Muscle of leg (tissue), 3 donors: ENCODE measurements at regions not wholly inside any gene's neighbourhood (a gene's known extent, or its start where the extent isn't known, plus 50 kb on each side); places are given as distances from the start of the nearest gene placed in this dataset.

ENCODE experiments used
- DNase-seq: peaks from one replicate; pipeline ENCODE4 v3.0.0; 2013
- H3K27ac ChIP-seq: one replicate; pipeline ENCODE4 v1.5.1; 2013; ENCODE audit warnings: mild to moderate bottlenecking, low read length, control low read depth
- H3K27me3 ChIP-seq: one replicate; pipeline ENCODE4 v1.6.1; 2013; ENCODE audit warnings: low read length; ENCODE audit not compliant: control insufficient read depth, insufficient read depth
- H3K36me3 ChIP-seq: one replicate; pipeline ENCODE4 v1.6.1; 2013; ENCODE audit warnings: low read length; ENCODE audit not compliant: control insufficient read depth, insufficient read depth
- H3K4me1 ChIP-seq: one replicate; pipeline ENCODE4 v1.6.1; 2013; ENCODE audit warnings: low read length; ENCODE audit not compliant: control insufficient read depth, insufficient read depth
- H3K4me3 ChIP-seq: one replicate; pipeline ENCODE4 v1.5.1; 2013; ENCODE audit warnings: low read length, control low read depth
- H3K9me3 ChIP-seq: replicated peaks from 2 replicates; pipeline ENCODE4 v1.6.1; 2013; ENCODE audit warnings: low read depth, low read length; ENCODE audit not compliant: control insufficient read depth
- WGBS: methylation state at CpG from one replicate; pipeline ENCODE4 v1.1.5; 2013; ENCODE audit warnings: missing lambda C conversion rate; ENCODE audit not compliant: insufficient coverage; 5-methylcytosine and 5-hydroxymethylcytosine counted together

DNA sequence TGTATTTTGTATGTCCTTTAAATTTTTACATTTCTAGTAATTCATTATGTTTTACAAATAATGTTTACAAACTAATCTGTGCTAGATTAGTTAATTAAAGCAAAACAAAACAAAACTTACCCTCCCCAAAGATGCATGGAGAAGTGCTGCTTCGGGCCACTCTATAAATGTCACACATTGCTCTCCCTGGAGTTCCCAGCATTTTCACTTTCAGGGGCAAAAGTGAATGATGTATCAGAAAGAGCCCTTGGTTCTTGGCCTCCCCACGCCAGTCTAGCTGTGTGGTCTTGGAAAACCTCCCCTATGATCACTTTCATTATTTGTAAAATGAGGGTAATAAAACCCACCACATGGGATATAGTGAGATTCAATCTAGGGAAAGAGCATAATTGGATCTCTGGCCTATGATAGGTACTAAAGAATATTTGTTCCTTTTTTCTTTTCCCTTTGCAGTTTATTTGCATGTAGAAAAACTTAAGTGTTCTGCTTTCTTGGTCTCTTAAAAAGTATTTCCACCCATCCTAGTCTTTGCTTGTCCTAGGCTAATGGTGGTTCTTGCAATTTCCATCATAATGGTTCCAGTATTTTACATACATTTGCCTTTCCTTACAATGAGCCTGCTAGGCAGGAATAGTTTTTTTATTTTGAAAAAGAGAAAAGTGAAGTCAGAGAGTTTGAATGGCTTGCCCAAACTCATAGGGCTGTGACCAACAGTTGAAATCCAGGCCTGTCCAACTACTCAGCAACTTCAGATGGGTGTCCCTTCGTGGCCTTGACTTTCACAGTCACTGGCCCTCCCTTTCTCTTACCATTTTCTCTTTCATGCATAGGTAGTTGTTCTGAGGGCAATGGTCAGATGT, 184.5 kb upstream of the KLF4 start:
- H3K36me3 ChIP-seq = no peaks in the 10 kb centered on the region
- no peaks in the 10 kb centered on the region for H3K9me3 ChIP-seq
- H3K4me3 ChIP-seq = no peak overlapping the region
- H3K27me3 ChIP-seq = peaks cover 2% of the 10 kb centered on the region
- H3K27ac ChIP-seq = no peak overlapping the region
- no CpG with 5 or more reads among the region's 3 CpGs for WGBS
- H3K4me1 ChIP-seq = peaks cover 3% of the 10 kb centered on the region
- DNase-seq = no peak

- Histone ChIP-seq H3K4me3 (no peak overlapping the region), H3K4me1 (peaks cover 12% of the 10 kb centered on the region), H3K36me3 (no peaks in the 10 kb centered on the region), H3K27me3 (peaks cover 2% of the 10 kb centered on the region), H3K27ac (no peak overlapping the region), H3K9me3 (no peaks in the 10 kb centered on the region)
- no peak for DNase-seq
- no CpG with 5 or more reads among the region's 1 CpG for WGBS
These were observed 182.0 kb upstream of the KLF4 start for GRCh38 chr9:107671588-107671987.

DNA sequence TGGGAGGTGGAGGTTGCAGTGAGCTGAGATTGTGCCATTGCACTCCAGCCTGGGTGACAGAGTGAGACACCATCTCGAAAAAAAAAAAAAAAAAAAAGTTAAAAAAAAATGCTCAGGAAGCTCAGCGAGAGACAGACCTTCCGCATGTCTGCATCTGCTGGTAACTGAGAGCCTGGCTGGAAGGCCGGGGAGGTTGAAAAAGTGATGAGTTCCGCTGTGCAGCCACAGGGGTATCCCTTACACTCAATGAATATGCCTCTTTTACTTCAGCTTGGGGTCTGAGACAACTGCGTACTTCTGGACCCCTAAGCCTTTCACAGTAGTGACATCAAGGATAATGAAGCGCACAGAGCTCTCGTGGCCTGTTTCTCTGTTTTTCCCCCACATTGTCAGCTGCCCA, 179.9 kb upstream of the KLF4 start:
- no peaks in the 10 kb centered on the region for H3K9me3 ChIP-seq
- H3K4me3 ChIP-seq = no peak overlapping the region
- no peak overlapping the region for H3K27ac ChIP-seq
- 82% methylated on average over 7 of the region's 8 CpGs for WGBS
- H3K36me3 ChIP-seq = no peaks in the 10 kb centered on the region
- peak; percentile 43 for DNase-seq
- peaks cover 1% of the 10 kb centered on the region for H3K27me3 ChIP-seq
- H3K4me1 ChIP-seq = peaks cover 12% of the 10 kb centered on the region

GRCh38 chr9:107667231-107668070, 177.9 kb upstream of the KLF4 start:
- WGBS = 50% methylated on average over 7 of the region's 16 CpGs
- DNase-seq = peak; percentile 92
- no peak overlapping the region for H3K4me3 ChIP-seq

GRCh38 chr9:107665057-107665456, 175.5 kb upstream of the KLF4 start:
- H3K36me3 ChIP-seq = no peaks in the 10 kb centered on the region
- no peaks in the 10 kb centered on the region for H3K27me3 ChIP-seq
- H3K4me3 ChIP-seq = no peak overlapping the region
- peak; percentile 49 for DNase-seq
- WGBS = no CpG with 5 or more reads among the region's 4 CpGs
- no peak overlapping the region for H3K27ac ChIP-seq
- peaks cover 12% of the 10 kb centered on the region for H3K4me1 ChIP-seq
- H3K9me3 ChIP-seq = no peaks in the 10 kb centered on the region

More at GRCh38 chr9:107667231-107668070, 177.9 kb upstream of the KLF4 start:
- H3K4me1 ChIP-seq = peaks cover 12% of the 10 kb centered on the region
- peak overlapping the region; percentile 81 for H3K27ac ChIP-seq
- H3K27me3 ChIP-seq = no peaks in the 10 kb centered on the region
- no peaks in the 10 kb centered on the region for H3K9me3 ChIP-seq
- H3K36me3 ChIP-seq = no peaks in the 10 kb centered on the region

GRCh38 chr9:107660976-107661375, 171.4 kb upstream of the KLF4 start:
- Histone ChIP-seq H3K27ac (no peak overlapping the region), H3K36me3 (no peaks in the 10 kb centered on the region), H3K4me3 (no peak overlapping the region), H3K4me1 (no peaks in the 10 kb centered on the region), H3K9me3 (no peaks in the 10 kb centered on the region), H3K27me3 (no peaks in the 10 kb centered on the region)
- DNase-seq = no peak
- no CpG with 5 or more reads among the region's 2 CpGs for WGBS

DNA sequence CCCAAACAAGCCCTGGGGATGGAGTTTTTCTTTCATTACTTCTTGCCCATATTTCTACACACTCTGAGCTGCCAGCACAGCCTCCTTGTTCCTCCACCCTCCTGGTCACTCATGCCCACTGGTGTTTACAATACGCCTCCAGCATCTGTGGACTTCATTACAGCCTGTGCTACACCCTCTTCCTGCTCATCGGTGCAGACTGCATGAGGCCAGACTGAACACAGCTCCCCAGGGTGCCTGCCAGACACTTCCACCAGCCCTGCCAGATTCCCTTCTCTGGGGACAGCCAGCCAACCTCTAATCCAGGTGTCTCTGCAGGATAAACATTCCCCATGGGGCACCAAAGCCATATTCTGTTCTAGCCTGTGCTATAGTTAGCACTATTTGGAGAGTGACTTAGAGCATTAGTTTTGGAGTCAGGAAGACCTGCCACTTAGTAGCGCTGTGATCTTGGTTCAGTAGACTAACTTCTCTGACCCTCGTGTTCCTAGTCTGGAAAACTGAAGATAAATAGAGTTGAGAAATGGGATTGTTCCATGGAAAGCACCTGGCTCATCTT, 163.8 kb upstream of the KLF4 start:
- no peak for DNase-seq
- H3K27me3 ChIP-seq = no peaks in the 10 kb centered on the region
- 68% methylated on average over 3 of the region's 4 CpGs for WGBS

DNA sequence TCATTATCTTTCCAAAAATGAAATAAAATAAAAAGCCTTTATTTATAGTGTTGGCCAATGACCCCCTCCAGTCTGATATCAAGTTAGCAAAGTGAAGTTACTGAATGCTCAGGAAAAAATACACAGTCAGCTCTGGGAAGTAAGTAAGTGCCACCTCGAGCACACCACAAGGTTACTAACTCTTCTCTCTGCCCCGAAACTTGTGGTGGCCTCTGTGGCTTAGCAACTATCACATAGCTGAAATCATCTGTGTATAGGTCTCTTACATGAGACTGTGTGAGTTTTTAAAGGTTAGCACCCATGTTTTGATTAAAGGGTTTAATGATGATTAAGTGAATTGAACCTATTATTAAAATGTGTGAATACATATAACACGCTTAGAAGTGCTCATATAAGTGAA, 161.4 kb upstream of the KLF4 start:
- peaks cover 2% of the 10 kb centered on the region for H3K4me1 ChIP-seq
- H3K36me3 ChIP-seq = no peaks in the 10 kb centered on the region
- peaks cover 4% of the 10 kb centered on the region for H3K27me3 ChIP-seq
- no CpG with 5 or more reads among the region's 3 CpGs for WGBS
- H3K4me3 ChIP-seq = no peak overlapping the region
- H3K27ac ChIP-seq = no peak overlapping the region
- no peak for DNase-seq
- H3K9me3 ChIP-seq = no peaks in the 10 kb centered on the region

More for the DNA sequence above, 163.8 kb upstream of the KLF4 start:
- H3K36me3 ChIP-seq = no peaks in the 10 kb centered on the region
- H3K4me1 ChIP-seq = peaks cover 2% of the 10 kb centered on the region
- H3K4me3 ChIP-seq = no peak overlapping the region
- H3K9me3 ChIP-seq = no peaks in the 10 kb centered on the region
- H3K27ac ChIP-seq = no peak overlapping the region

GRCh38 chr9:107650321-107650720, 160.8 kb upstream of the KLF4 start:
- Histone ChIP-seq H3K9me3 (no peaks in the 10 kb centered on the region), H3K27me3 (peaks cover 4% of the 10 kb centered on the region), H3K36me3 (no peaks in the 10 kb centered on the region), H3K27ac (no peak overlapping the region), H3K4me1 (peaks cover 4% of the 10 kb centered on the region), H3K4me3 (no peak overlapping the region)
- DNase-seq = no peak
- WGBS = 80% methylated on average over 4 of the region's 4 CpGs

- H3K27me3 ChIP-seq = peaks cover 4% of the 10 kb centered on the region
- peaks cover 8% of the 10 kb centered on the region for H3K4me1 ChIP-seq
- WGBS = 63% methylated on average over 6 of the region's 12 CpGs
- H3K4me3 ChIP-seq = no peak overlapping the region
- DNase-seq = peak; percentile 7
- no peaks in the 10 kb centered on the region for H3K36me3 ChIP-seq
- H3K27ac ChIP-seq = no peak overlapping the region
- H3K9me3 ChIP-seq = no peaks in the 10 kb centered on the region
These were observed 158.7 kb upstream of the KLF4 start for GRCh38 chr9:107648153-107648715.
